ENCODE measurements at regions not wholly inside any gene's neighbourhood (a gene's known extent, or its start where the extent isn't known, plus 50 kb on each side); places are given as distances from the start of the nearest gene placed in this dataset.

DNA sequence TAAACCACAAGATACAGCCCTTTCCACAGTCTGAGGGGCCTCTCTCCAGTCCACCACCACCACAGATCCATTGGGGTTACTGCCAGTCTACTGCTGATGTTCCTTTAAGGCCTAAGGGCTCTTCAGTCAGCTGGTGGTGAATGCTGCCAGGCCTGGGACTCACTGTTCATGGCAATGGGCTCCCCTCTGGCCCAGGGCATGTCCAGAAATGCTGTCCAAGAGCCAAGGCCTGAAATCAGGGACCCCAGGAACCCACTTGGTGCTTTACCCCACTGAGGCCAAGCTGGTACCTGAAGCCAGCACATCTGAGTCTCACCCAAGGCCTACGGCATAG lies 128.6 kb upstream of the CBLB start:
- H3K4me3 ChIP-seq: no peak overlapping the region
- ATAC-seq (ENCODE audit: insufficient number of reproducible peaks, low FRiP score, low read depth): no peak
- H3K27ac ChIP-seq: peak overlapping the region in 1 of 2 donors; percentile 58

DNA sequence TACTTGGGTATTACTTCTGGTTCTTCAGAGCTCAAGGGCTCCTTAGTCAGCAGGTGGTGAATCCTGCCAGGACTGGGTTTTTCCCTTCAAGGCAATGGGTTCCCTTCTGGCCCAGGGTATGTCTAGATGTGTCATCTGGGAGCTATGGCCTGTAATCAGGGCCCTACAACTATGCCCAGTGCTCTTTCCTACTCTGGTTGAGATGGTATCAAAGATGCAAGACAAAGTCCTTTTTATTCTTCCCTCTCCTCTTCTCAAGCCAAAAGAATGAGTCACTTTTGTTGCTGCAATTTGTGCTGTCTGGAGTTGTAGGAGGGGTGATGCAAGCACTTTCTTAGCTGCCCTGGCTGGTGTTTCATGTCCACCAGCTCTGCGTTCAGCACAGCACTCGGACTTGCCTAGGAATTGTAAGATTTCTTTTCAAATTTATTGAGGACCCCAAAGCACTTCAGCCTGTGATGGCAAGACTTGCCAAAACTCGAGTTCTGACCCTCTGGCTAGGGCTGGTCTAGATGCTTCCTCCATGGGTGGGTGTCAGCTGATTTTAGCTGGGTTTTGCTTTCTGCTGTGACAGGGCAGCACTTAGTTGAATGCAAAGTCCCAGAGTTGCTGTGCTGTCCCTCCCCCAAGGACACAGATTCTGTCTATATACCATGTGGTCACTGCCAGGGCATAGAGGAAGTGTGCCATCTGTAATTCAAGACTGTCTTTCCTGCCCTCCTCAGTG lies 129.2 kb upstream of the CBLB start:
- Histone ChIP-seq H3K4me3 (peak overlapping the region; percentile 32), H3K36me3 (no peaks in the 10 kb centered on the region), H3K27me3 (replicated peaks; ENCODE audit: insufficient read depth) (no peaks in the 10 kb centered on the region), H3K27ac (peak overlapping the region in 1 of 2 donors; percentile 58), H3K9me3 (no peaks in the 10 kb centered on the region), H3K4me1 (ENCODE audit: control insufficient read depth in 1 of 2, low read depth in 2 of 2) (peaks cover 0 to 3% of the 10 kb centered on the region in 2 donors)
- ATAC-seq (ENCODE audit: insufficient number of reproducible peaks, low FRiP score, low read depth) (peak; percentile 93), DNase-seq (ENCODE audit: low spot score) (no peak)
- TF ChIP-seq, protein P1, sequence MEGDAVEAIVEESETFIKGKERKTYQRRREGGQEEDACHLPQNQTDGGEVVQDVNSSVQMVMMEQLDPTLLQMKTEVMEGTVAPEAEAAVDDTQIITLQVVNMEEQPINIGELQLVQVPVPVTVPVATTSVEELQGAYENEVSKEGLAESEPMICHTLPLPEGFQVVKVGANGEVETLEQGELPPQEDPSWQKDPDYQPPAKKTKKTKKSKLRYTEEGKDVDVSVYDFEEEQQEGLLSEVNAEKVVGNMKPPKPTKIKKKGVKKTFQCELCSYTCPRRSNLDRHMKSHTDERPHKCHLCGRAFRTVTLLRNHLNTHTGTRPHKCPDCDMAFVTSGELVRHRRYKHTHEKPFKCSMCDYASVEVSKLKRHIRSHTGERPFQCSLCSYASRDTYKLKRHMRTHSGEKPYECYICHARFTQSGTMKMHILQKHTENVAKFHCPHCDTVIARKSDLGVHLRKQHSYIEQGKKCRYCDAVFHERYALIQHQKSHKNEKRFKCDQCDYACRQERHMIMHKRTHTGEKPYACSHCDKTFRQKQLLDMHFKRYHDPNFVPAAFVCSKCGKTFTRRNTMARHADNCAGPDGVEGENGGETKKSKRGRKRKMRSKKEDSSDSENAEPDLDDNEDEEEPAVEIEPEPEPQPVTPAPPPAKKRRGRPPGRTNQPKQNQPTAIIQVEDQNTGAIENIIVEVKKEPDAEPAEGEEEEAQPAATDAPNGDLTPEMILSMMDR (IDR thresholded peaks at IDR 0.05): no peak

More for the DNA sequence above, 128.6 kb upstream of the CBLB start:
- Histone ChIP-seq H3K36me3 (no peaks in the 10 kb centered on the region), H3K9me3 (no peaks in the 10 kb centered on the region), H3K4me1 (ENCODE audit: control insufficient read depth in 1 of 2, low read depth in 2 of 2) (peaks cover 0 to 3% of the 10 kb centered on the region in 2 donors), H3K27me3 (replicated peaks; ENCODE audit: insufficient read depth) (no peaks in the 10 kb centered on the region)
- TF ChIP-seq, protein P1 (IDR thresholded peaks at IDR 0.05): no peak
- DNase-seq (ENCODE audit: low spot score): no peak

DNA sequence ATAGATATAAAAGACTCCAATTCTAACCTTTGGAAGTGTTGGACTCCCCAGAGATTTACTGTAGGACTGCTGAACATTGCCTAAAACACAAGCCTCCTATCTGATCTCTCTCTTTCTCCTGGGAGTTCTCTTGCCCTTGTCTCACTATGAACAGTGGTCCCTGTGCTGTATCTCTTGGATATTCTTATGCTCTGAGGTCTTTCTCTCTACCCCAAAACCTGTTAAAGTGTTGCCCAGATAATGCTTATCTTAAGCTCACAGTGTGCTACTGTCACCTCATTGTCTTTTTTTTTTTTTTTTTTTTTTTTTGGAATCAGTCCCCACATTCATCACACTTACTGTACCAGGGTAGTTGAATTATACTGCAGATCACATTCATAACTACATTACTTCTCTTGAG lies 131.0 kb upstream of the CBLB start:
- H3K27ac ChIP-seq: no peak overlapping the region
- TF ChIP-seq, protein P1 (IDR thresholded peaks at IDR 0.05): no peak
- no peak for ATAC-seq (ENCODE audit: insufficient number of reproducible peaks, low FRiP score, low read depth)

DNA sequence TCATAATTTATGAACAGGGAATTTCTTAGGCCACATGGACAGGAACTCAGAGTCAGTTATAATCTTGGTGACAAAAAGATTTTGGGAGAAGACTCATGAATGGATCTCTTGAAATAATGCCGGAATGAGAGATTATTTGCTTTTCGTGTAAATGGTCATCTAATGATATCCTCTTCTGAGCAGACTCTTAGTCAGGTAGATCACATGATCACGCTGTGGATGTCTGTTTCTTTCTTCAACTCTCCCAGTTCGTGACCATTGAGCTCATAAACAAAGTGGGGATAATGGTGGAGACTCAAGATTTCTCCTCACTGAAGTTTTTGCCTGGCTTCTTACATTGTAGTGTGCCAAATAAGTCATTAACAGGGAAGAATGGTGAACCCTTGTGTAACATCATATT lies 133.1 kb upstream of the CBLB start:
- H3K27ac ChIP-seq: no peak overlapping the region
- H3K4me1 ChIP-seq (ENCODE audit: control insufficient read depth in 1 of 2, low read depth in 2 of 2): peaks cover 3 to 5% of the 10 kb centered on the region in 2 donors
- H3K4me3 ChIP-seq: no peak overlapping the region
- no peaks in the 10 kb centered on the region for H3K27me3 ChIP-seq (replicated peaks; ENCODE audit: insufficient read depth)
- DNase-seq (ENCODE audit: low spot score) (no peak), ATAC-seq (ENCODE audit: insufficient number of reproducible peaks, low FRiP score, low read depth) (no peak)
- TF ChIP-seq, protein P1 (IDR thresholded peaks at IDR 0.05): no peak
- no peaks in the 10 kb centered on the region for H3K36me3 ChIP-seq
- H3K9me3 ChIP-seq: no peaks in the 10 kb centered on the region

More for the DNA sequence above, 131.0 kb upstream of the CBLB start:
- no peaks in the 10 kb centered on the region for H3K27me3 ChIP-seq (replicated peaks; ENCODE audit: insufficient read depth)
- no peak overlapping the region for H3K4me3 ChIP-seq
- H3K36me3 ChIP-seq: no peaks in the 10 kb centered on the region
- H3K4me1 ChIP-seq (ENCODE audit: control insufficient read depth in 1 of 2, low read depth in 2 of 2): peaks cover 3 to 4% of the 10 kb centered on the region in 2 donors
- no peaks in the 10 kb centered on the region for H3K9me3 ChIP-seq
- no peak for DNase-seq (ENCODE audit: low spot score)

DNA sequence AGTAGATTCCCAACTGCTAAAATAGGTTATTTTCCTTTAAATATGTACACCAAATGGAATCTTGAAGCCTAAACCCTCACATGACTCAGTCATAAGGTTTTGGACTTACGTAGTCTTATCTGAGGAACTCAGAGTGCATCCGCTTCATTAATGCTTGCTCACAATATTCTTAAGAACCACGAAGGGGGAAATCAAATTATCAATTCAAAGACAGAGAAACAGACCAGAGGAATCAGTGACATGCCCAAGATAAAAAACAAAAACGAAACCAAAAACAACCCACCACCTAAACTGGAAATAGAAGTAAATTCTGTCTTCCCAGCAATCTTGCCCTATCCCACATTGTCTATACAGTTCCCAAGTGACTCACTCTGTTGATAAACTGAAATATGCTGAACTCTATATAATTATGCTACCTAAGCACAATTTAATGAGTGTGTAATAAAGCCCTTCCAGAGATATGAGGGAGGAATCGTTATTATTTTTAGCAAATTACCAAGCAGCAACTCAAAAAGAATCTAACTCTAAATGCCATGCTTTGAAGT lies 135.4 kb upstream of the CBLB start:
- peak; percentile 58 for ATAC-seq (ENCODE audit: insufficient number of reproducible peaks, low FRiP score, low read depth)
- DNase-seq (ENCODE audit: low spot score): no peak
- peaks cover 0 to 5% of the 10 kb centered on the region in 2 donors for H3K4me1 ChIP-seq (ENCODE audit: control insufficient read depth in 1 of 2, low read depth in 2 of 2)
- peak overlapping the region in 1 of 2 donors; percentile 17 for H3K27ac ChIP-seq
- H3K27me3 ChIP-seq (replicated peaks; ENCODE audit: insufficient read depth): no peaks in the 10 kb centered on the region
- peak overlapping the region; percentile 61 for H3K4me3 ChIP-seq
- H3K36me3 ChIP-seq: no peaks in the 10 kb centered on the region
- TF ChIP-seq, protein P1 (IDR thresholded peaks at IDR 0.05): no peak
- no peaks in the 10 kb centered on the region for H3K9me3 ChIP-seq
